ENCODE measurements at regions not wholly inside any gene's neighbourhood (a gene's known extent, or its start where the extent isn't known, plus 50 kb on each side); places are given as distances from the start of the nearest gene placed in this dataset.

GRCh38 chr21:27201197-27201596 is 234.3 kb upstream of the ADAMTS5 start:
- Histone ChIP-seq H3K9ac (replicated peaks; ENCODE audit: extremely low read depth, insufficient read depth, low read length) (no peak overlapping the region), H2AFZ (ENCODE audit: low read depth, low read length) (no peak overlapping the region), H3K36me3 (ENCODE audit: control insufficient read depth in 2 of 2, extremely low read depth in 1 of 2, insufficient read depth in 2 of 2, low read length in 2 of 2) (no peaks in the 10 kb centered on the region), H3K79me2 (ENCODE audit: control insufficient read depth, insufficient read depth, low read length) (no peaks in the 10 kb centered on the region), H4K20me1 (replicated peaks; ENCODE audit: control insufficient read depth, extremely low read depth, insufficient read depth, low read length) (no peaks in the 10 kb centered on the region), H3K4me3 (replicated peaks in 1 of 3; ENCODE audit: insufficient read depth in 1 of 3, low read depth in 1 of 3, low read length in 3 of 3) (no peak overlapping the region), H3K27ac (ENCODE audit: insufficient read depth, low read depth, low read length) (no peak overlapping the region), H3K27me3 (ENCODE audit: control insufficient read depth in 2 of 2, insufficient read depth in 2 of 2, low read length in 2 of 2) (no peaks in the 10 kb centered on the region), H3K9me1 (replicated peaks; ENCODE audit: control insufficient read depth, extremely low read depth, insufficient read depth, low read length) (no peaks in the 10 kb centered on the region), H3K4me2 (ENCODE audit: insufficient read depth, low read length) (no peak overlapping the region), H3K4me1 (ENCODE audit: control insufficient read depth, extremely low read depth, insufficient read depth, low read length) (no peaks in the 10 kb centered on the region), H3K9me3 (replicated peaks; ENCODE audit: control insufficient read depth, insufficient read depth, low read length) (no peaks in the 10 kb centered on the region)
- DNase-seq (ENCODE audit: low read depth, low spot score) (no peak), FAIRE-seq (no peak)
- TF ChIP-seq POLR2AphosphoS5 (IDR thresholded peaks at IDR 0.05; ENCODE audit: insufficient read depth, low read depth, low read length) (no peak), POLR2A (IDR thresholded peaks at IDR 0.05; ENCODE audit: low read depth, low read length) (no peak), EZH2 (IDR thresholded peaks at IDR 0.05; ENCODE audit: borderline replicate concordance, low read depth, low read length, severe bottlenecking) (no peak), CTCF (IDR thresholded peaks at IDR 0.05; ENCODE audit: extremely low read depth in 1 of 2, insufficient read depth in 1 of 2, low read depth in 1 of 2, low read length in 2 of 2) (no peak), MYC (IDR thresholded peaks at IDR 0.05; ENCODE audit: low read depth, low read length) (no peak), GATA2 (IDR thresholded peaks at IDR 0.05; ENCODE audit: insufficient read depth, insufficient read length, low read depth, low read length) (no peak), MAX (IDR thresholded peaks at IDR 0.05; ENCODE audit: insufficient read depth, insufficient read length) (no peak), JUN (IDR thresholded peaks at IDR 0.05; ENCODE audit: borderline replicate concordance, insufficient read depth, insufficient read length, low read depth) (no peak), FOS (IDR thresholded peaks at IDR 0.05; ENCODE audit: borderline replicate concordance, insufficient read depth, low read length) (no peak)
- BruUV-seq (replicated peaks), result no TSS peak
- ChIA-PET CTCF (no interaction called here), POLR2A (no interaction called here)
- dilution Hi-C loops (cut with MboI; ENCODE audit: extremely low pct_ligation_motif_present, low sequenced_read_pairs), result no loop called here
- intact Hi-C loops (cut with micrococcal nuclease), result no loop called here
